Umbilical cord (tissue), 1 donor: ENCODE measurements at regions not wholly inside any gene's neighbourhood (a gene's known extent, or its start where the extent isn't known, plus 50 kb on each side); places are given as distances from the start of the nearest gene placed in this dataset.

ENCODE experiments used
- DNase-seq: peaks from one replicate; pipeline ENCODE4 v3.0.0-alpha.2; 2015; ENCODE audit warnings: low spot score

- no peak for DNase-seq
These were observed 147.9 kb upstream of the CBLN2 start for GRCh38 chr18:72692086-72692485.

DNA sequence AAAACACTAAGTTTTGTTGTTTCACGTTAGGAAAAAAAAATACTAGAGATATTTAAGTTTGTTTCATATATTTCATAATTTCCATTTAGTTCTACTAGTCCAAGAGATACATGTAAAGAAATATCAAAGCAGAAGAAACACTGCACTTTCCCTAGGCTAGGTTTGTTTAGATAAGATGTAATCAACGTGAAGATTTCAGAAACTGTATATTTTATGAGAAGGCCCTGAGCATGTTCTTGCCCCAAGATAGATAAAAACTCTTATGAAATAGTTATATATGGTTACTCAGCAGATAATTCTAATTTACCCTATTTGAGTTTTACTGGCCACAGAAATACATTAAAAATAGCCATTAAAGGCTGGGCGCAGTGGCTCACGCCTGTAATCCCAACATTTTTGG lies 143.6 kb upstream of the CBLN2 start:
- DNase-seq = no peak

DNA sequence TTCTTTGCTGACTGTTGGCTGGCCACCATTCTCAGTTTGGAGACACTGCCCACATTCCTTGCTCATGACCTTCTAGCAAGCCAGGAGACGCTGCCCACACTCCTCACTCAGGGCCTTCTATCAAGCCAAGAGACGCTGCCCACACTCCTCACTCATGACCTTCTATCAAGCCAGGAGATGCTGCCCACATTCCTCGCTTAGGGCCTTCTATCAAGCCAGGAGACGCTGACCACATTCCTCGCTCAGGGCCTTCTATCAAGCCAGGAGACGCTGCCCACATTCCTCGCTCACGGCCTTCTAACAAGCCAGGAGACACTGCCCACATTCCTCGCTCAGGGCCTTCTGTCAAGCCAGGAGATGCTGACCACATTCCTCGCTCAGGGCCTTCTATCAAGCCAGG lies 131.3 kb upstream of the CBLN2 start:
- peak; percentile 5 for DNase-seq

- no peak for DNase-seq
These were observed 130.6 kb upstream of the CBLN2 start for GRCh38 chr18:72674710-72675109.

- no peak for DNase-seq
These were observed 129.1 kb upstream of the CBLN2 start for GRCh38 chr18:72673242-72673641.

DNA sequence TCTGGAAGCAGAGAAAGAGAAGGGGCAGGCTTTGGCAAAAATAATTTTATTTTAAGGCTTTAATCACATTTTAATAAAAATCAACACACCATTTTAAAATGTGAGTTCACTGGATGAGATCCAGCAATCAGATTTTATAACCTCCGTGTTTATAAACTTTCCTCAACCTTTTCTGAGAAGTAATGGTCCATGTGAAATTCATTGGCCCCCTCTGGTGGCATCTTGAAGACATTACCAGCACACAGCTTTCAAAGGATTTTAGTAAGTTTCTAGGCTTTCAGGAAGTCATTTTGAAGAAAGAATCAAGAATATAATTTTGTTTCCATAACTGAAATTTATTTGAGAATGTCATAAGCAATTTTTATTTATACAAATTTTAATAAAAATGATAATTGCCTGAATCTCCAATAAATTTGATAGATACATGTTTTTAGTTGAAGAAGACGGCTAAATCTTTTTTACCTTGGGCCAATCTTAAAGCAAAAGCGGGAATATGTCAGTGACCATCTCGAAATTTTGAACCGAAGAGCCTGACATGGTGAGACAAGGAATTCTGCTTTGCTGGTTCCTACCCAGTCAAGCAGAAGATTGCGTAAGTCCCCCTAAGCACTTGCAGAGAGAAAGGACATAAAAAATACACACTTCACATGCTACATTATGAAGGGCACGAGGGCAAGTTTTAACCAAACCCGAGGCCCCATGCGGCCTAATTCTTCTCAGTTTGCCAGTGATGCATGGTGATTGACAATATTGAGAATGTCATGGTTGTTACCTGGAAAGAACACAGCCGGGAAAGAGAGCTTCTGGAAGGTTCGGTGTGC lies 128.4 kb upstream of the CBLN2 start:
- peak; percentile 37 for DNase-seq

DNA sequence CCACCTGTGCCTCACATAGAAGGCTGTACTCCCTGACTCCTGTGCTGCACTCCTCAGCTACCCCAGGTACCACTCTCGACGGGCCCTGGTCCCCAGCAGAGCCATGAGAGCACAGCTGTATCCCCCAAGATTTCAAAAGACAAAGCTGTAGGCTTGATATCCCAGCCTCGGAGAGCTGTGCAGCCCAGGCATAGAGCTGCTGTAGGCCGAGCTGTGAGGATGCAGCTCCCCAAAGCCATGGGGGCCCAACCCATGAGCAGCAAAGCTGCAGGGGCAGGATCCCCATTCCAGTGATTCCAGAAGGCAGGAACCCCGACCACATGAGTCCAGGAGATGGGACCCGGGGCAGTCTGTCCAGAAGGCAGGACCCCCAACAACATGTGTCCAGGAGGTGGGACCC lies 123.8 kb upstream of the CBLN2 start:
- no peak for DNase-seq

- no peak for DNase-seq
These were observed 109.0 kb upstream of the CBLN2 start for GRCh38 chr18:72652990-72653593.

GRCh38 chr18:72651033-72651432 lies 106.9 kb upstream of the CBLN2 start:
- DNase-seq = no peak

GRCh38 chr18:72648481-72648960 lies 104.4 kb upstream of the CBLN2 start:
- no peak for DNase-seq

- no peak for DNase-seq
These were observed 103.9 kb upstream of the CBLN2 start for GRCh38 chr18:72648079-72648478.

DNA sequence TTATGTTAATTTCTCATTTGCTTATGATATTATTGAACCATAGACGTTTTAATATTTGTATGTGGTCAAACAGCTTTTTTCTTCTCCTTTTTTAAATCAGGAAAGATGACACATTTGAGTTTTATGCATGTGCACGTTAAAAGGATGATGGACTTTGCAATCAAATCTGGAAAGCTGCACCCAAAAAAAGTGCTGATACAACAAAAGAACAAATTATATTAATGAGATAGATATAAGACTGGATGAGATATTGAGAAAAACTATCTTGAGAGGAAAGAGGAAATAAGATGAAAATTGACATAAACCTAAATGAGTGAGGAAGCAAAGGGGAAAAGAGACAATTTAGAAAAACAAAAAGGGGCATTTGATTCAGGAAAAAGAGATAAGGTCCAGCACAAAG lies 96.4 kb upstream of the CBLN2 start:
- DNase-seq = no peak

- no peak for DNase-seq
These were observed 94.2 kb upstream of the CBLN2 start for GRCh38 chr18:72638376-72638775.

- DNase-seq = no peak
These were observed 93.6 kb upstream of the CBLN2 start for GRCh38 chr18:72637721-72638120.

DNA sequence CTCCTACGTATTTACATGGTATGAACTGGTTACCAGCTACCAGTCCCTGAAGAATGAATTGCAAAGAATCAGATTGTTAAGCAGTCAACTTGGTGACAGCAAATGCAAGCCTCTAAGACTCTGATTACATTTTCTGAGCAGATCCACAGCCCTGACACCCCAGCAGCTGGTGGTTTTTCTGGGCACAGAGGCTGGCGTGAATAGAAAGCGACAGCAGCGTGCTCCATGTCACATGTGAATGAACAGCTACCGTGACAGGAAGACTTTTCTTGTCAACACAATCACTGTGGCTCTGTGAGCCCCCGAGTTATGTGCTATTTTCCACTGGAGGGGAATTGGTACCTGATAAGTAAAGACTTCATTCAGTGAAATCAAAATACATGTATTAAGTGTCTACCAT lies 93.2 kb upstream of the CBLN2 start:
- no peak for DNase-seq

- no peak for DNase-seq
These were observed 92.5 kb upstream of the CBLN2 start for GRCh38 chr18:72636611-72637010.

GRCh38 chr18:72634500-72634899 lies 90.4 kb upstream of the CBLN2 start:
- no peak for DNase-seq

- no peak for DNase-seq
These were observed 86.8 kb upstream of the CBLN2 start for GRCh38 chr18:72630991-72631390.

DNA sequence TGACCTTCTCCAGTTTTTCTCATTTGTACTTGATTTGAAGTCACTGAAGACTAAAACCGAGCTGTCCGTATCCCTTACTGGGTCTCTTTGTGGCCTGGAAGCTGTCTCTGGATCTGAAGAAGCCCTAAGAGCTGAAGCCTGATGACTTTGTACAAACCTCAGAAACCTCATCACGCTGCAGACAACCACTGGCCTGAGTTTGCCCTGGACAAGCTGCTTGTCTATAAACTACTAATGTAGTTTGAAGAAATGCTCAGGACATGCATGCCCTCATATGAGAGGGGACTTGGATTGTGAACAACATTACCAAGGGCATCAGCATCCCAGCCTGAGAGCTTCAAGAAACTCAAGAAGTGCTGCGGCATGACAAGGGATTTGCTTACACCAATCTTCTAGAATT lies 79.3 kb upstream of the CBLN2 start:
- no peak for DNase-seq

DNA sequence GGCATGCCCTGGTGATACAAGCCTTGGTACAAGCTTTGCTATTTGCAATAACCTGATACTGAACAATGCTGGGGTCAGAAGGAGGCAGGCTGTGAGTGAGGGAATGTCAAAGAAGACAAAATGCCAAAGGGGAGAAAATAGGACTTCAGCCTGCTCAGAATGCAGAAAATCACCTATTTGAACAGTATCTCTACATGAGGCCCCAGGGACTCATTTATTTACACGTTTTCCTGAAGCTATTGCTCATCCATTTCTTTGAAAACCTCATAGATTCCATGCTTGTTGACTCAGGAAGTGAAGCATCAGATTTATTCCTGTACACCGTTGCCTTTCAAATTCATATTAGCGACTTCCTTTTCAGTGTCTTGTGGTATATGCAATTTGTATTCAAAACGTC lies 69.4 kb upstream of the CBLN2 start:
- no peak for DNase-seq

- no peak for DNase-seq
These were observed 68.9 kb upstream of the CBLN2 start for GRCh38 chr18:72612894-72613533.

- no peak for DNase-seq
These were observed 61.2 kb upstream of the CBLN2 start for GRCh38 chr18:72605376-72605775.

- no peak for DNase-seq
These were observed 57.8 kb upstream of the CBLN2 start for GRCh38 chr18:72601944-72602343.
